HAP-1 (cell line): ENCODE measurements at regions not wholly inside any gene's neighbourhood (a gene's known extent, or its start where the extent isn't known, plus 50 kb on each side); places are given as distances from the start of the nearest gene placed in this dataset.
"Not testable (repeated sequence)": the region's sequence is repeated elsewhere in the genome, so short reads cannot be mapped to it uniquely, and the experiment has no call there.

Experiments used
- DNase-seq, 2 experiments: peaks; one replicate each; pipeline ENCODE4 v3.0.0-alpha.2; 2016 to 2020; ENCODE audit warnings: low spot score in 2 of 2
- H3K27me3 ChIP-seq: fragments of 250-450 bp; sonication (Bioruptor Pico); 2 replicates; pipeline ENCODE4 v1.5.1; 2020; ENCODE audit warnings: low read depth, mild to moderate bottlenecking, moderate library complexity
- H3K36me3 ChIP-seq: fragments of 250-450 bp; sonication (Bioruptor Pico); replicated peaks from 2 replicates; pipeline ENCODE4 v1.5.1; 2020; ENCODE audit warnings: mild to moderate bottlenecking
- H3K4me1 ChIP-seq: fragments of 250-450 bp; sonication (Bioruptor Pico); 2 replicates; pipeline ENCODE4 v1.5.1; 2020; ENCODE audit warnings: mild to moderate bottlenecking
- H3K4me3 ChIP-seq: fragments of 250-450 bp; sonication (Bioruptor Pico); 2 replicates; pipeline ENCODE4 v1.5.1; 2020; ENCODE audit warnings: mild to moderate bottlenecking, moderate library complexity
- H3K9me3 ChIP-seq: fragments of 250-450 bp; sonication (Bioruptor Pico); 2 replicates; pipeline ENCODE4 v1.5.1; 2020; ENCODE audit warnings: mild to moderate bottlenecking, moderate library complexity
- in situ Hi-C: fragments of 300-500 bp; cut with MboI; formaldehyde crosslinking; loops from 3 replicates; pipeline ENCODE4 v1.14.3; 2020; ENCODE audit warnings: low sequenced_read_pairs, inconsistent platforms, mixed read lengths

- Histone ChIP-seq H3K4me3 (no peak overlapping the region), H3K4me1 (peaks cover 7% of the 10 kb centered on the region; the same call in 1 of the 2 replicates), H3K36me3 (no peaks in the 10 kb centered on the region), H3K27me3 (no peaks in the 10 kb centered on the region), H3K9me3 (no peaks in the 10 kb centered on the region)
- DNase-seq = no peak
- in situ Hi-C loops = no loop called here
Observed at GRCh38 chr12:17139931-17140330, 534.0 kb upstream of the LMO3 start.

GRCh38 chr12:17137396-17137795 lies 531.4 kb upstream of the LMO3 start:
- Histone ChIP-seq H3K4me3 (no peak overlapping the region), H3K36me3 (no peaks in the 10 kb centered on the region), H3K27me3 (no peaks in the 10 kb centered on the region), H3K9me3 (no peaks in the 10 kb centered on the region), H3K4me1 (peaks cover 7% of the 10 kb centered on the region; the same call in 1 of the 2 replicates)
- DNase-seq = no peak
- in situ Hi-C loops = no loop called here

GRCh38 chr12:17134315-17134714 lies 528.4 kb upstream of the LMO3 start:
- no peaks in the 10 kb centered on the region for H3K9me3 ChIP-seq
- H3K27me3 ChIP-seq = no peaks in the 10 kb centered on the region
- no peak overlapping the region for H3K4me3 ChIP-seq
- no peaks in the 10 kb centered on the region for H3K4me1 ChIP-seq
- H3K36me3 ChIP-seq = no peaks in the 10 kb centered on the region
- in situ Hi-C loops = no loop called here
- no peak for DNase-seq

- Histone ChIP-seq H3K36me3 (no peaks in the 10 kb centered on the region), H3K9me3 (no peaks in the 10 kb centered on the region), H3K4me1 (no peaks in the 10 kb centered on the region), H3K27me3 (no peaks in the 10 kb centered on the region), H3K4me3 (no peak overlapping the region)
- DNase-seq = no peak
- in situ Hi-C loops = no loop called here
Observed at GRCh38 chr12:17132336-17132735, 526.4 kb upstream of the LMO3 start.

GRCh38 chr12:17116538-17116937 lies 510.6 kb upstream of the LMO3 start:
- DNase-seq, H3K27me3 ChIP-seq, H3K4me3 ChIP-seq, H3K4me1 ChIP-seq, H3K9me3 ChIP-seq, H3K36me3 ChIP-seq, in situ Hi-C loops: not testable (repeated sequence)

GRCh38 chr12:17110316-17110715 lies 504.4 kb upstream of the LMO3 start:
- Histone ChIP-seq H3K36me3 (no peaks in the 10 kb centered on the region), H3K4me3 (no peak overlapping the region), H3K9me3 (no peaks in the 10 kb centered on the region), H3K4me1 (no peaks in the 10 kb centered on the region), H3K27me3 (no peaks in the 10 kb centered on the region)
- no peak for DNase-seq
- in situ Hi-C loops = no loop called here

- in situ Hi-C loops = no loop called here
- DNase-seq = no peak
- Histone ChIP-seq H3K36me3 (no peaks in the 10 kb centered on the region), H3K27me3 (no peaks in the 10 kb centered on the region), H3K9me3 (no peaks in the 10 kb centered on the region), H3K4me1 (no peaks in the 10 kb centered on the region), H3K4me3 (no peak overlapping the region)
Observed at GRCh38 chr12:17108877-17109541, 503.0 kb upstream of the LMO3 start.

- Histone ChIP-seq H3K4me1 (no peaks in the 10 kb centered on the region), H3K36me3 (no peaks in the 10 kb centered on the region), H3K27me3 (no peaks in the 10 kb centered on the region), H3K4me3 (no peak overlapping the region), H3K9me3 (no peaks in the 10 kb centered on the region)
- no peak for DNase-seq
- in situ Hi-C loops = no loop called here
Observed at GRCh38 chr12:17104801-17105200, 498.8 kb upstream of the LMO3 start.

- in situ Hi-C loops = no loop called here
- no peaks in the 10 kb centered on the region for H3K27me3 ChIP-seq
Observed at GRCh38 chr12:17097674-17098073, 491.7 kb upstream of the LMO3 start.

GRCh38 chr12:17084831-17085230 lies 478.9 kb upstream of the LMO3 start:
- Histone ChIP-seq H3K27me3 (no peaks in the 10 kb centered on the region), H3K9me3 (no peaks in the 10 kb centered on the region), H3K36me3 (no peaks in the 10 kb centered on the region), H3K4me3 (no peak overlapping the region), H3K4me1 (no peaks in the 10 kb centered on the region)
- in situ Hi-C loops = no loop called here
- no peak for DNase-seq

More at GRCh38 chr12:17097674-17098073, 491.7 kb upstream of the LMO3 start:
- Histone ChIP-seq H3K9me3 (no peaks in the 10 kb centered on the region; the same call in 1 of the 2 replicates), H3K4me3 (no peak overlapping the region), H3K36me3 (no peaks in the 10 kb centered on the region), H3K4me1 (no peaks in the 10 kb centered on the region)
- no peak for DNase-seq

- no peaks in the 10 kb centered on the region for H3K36me3 ChIP-seq
- no peak overlapping the region for H3K4me3 ChIP-seq
- H3K27me3 ChIP-seq = no peaks in the 10 kb centered on the region
- H3K9me3 ChIP-seq = no peaks in the 10 kb centered on the region
- peaks cover 23% of the 10 kb centered on the region for H3K4me1 ChIP-seq
- in situ Hi-C loops = no loop called here
- DNase-seq = peak in 1 of 2 experiments; percentile 30
Observed at GRCh38 chr12:17079251-17079909, 473.4 kb upstream of the LMO3 start.

- Histone ChIP-seq H3K9me3 (no peaks in the 10 kb centered on the region), H3K4me3 (no peak overlapping the region), H3K27me3 (no peaks in the 10 kb centered on the region), H3K4me1 (peaks cover 23% of the 10 kb centered on the region), H3K36me3 (no peaks in the 10 kb centered on the region)
- in situ Hi-C loops = no loop called here
- no peak for DNase-seq
Observed at GRCh38 chr12:17077594-17077993, 471.6 kb upstream of the LMO3 start.

GRCh38 chr12:17076811-17077210 lies 470.8 kb upstream of the LMO3 start:
- Histone ChIP-seq H3K36me3 (no peaks in the 10 kb centered on the region), H3K27me3 (no peaks in the 10 kb centered on the region), H3K4me1 (peaks cover 23% of the 10 kb centered on the region), H3K9me3 (no peaks in the 10 kb centered on the region), H3K4me3 (no peak overlapping the region)
- in situ Hi-C loops = no loop called here
- DNase-seq = peak in 1 of 2 experiments; percentile 39

GRCh38 chr12:17076028-17076744 lies 470.2 kb upstream of the LMO3 start:
- Histone ChIP-seq H3K27me3 (no peaks in the 10 kb centered on the region), H3K36me3 (no peaks in the 10 kb centered on the region), H3K4me3 (no peak overlapping the region), H3K9me3 (no peaks in the 10 kb centered on the region), H3K4me1 (peaks cover 23% of the 10 kb centered on the region)
- DNase-seq = peak; percentile 57 to 68
- in situ Hi-C loops = no loop called here
